ENCODE measurements at regions not wholly inside any gene's neighbourhood (a gene's known extent, or its start where the extent isn't known, plus 50 kb on each side); places are given as distances from the start of the nearest gene placed in this dataset.

DNA sequence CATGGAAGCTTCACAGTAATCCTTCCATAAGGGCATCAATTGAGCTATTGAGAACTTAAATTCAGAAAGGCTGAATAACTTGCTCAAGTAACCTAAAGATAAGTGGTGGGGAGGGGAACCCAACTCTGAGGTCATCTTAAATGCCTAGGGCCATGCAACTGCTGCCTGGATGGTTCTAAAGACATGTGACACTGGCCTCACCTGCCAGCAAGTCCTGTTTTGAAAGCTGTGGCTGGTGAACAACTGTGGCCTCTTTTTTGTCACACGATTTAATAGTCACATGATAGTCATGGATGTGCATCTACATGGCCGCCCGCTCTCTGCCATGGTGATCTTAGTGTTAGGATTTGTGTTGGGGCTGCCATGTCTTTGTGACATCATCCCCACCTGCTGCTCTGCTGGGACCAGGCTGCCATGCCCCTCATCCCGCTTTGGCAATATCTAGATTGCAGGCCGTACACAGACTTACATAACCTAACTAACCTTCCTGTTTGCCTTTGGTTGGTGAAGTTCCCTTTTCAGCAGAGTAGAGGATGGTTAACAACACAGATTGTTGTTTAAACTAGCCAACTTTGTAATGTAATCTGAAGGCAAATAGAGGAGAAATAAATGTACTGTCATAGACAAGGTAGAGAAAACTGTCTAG, 177.9 kb upstream of the SH3BP4 start:
- CTCF ChIA-PET, result no interaction called here
- no peak for DNase-seq (ENCODE audit: low read depth, low spot score)
- Histone ChIP-seq H3K9me3 (ENCODE audit: control insufficient read depth, insufficient read depth, low read length) (no peaks in the 10 kb centered on the region), H3K27me3 (ENCODE audit: control insufficient read depth, insufficient read depth, low read length) (no peaks in the 10 kb centered on the region), H3K4me3 (ENCODE audit: low read depth, low read length) (no peak overlapping the region), H3K27ac (ENCODE audit: low read depth, low read length) (no peak overlapping the region)
- TF ChIP-seq CTCF (IDR thresholded peaks at IDR 0.05; ENCODE audit: low read depth, low read length), result no peak
- POLR2A ChIA-PET, result no interaction called here

DNA sequence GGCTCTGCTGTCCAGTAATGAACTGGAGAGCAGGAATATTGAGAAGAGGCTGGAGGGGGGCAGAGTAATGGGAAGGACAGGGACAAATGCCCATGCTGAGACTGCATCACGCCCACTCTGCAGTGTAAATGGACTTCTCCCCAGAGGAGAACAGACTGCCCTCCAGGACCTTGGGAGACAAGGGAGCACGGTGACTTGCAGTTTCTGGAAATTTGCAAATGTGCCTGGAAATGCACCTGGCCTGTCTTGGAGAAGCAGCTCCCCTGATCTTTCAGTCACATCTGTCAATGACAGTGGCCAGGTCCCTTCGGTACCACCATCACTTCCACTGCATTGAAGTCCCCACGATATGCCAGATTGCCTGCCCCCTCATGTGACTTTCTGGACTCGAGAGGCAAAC, 178.7 kb upstream of the SH3BP4 start:
- TF ChIP-seq CTCF (IDR thresholded peaks at IDR 0.05; ENCODE audit: low read depth, low read length), result no peak
- CTCF ChIA-PET, result no interaction called here
- POLR2A ChIA-PET, result interaction anchor here (1.2 kb wide), 1 partner anchor 140 kb away, joined by 3 read pairs; no protein-coding TSS in a partner anchor
- Histone ChIP-seq H3K9me3 (ENCODE audit: control insufficient read depth, insufficient read depth, low read length) (no peaks in the 10 kb centered on the region), H3K4me3 (ENCODE audit: low read depth, low read length) (no peak overlapping the region), H3K27ac (ENCODE audit: low read depth, low read length) (no peak overlapping the region), H3K27me3 (ENCODE audit: control insufficient read depth, insufficient read depth, low read length) (no peaks in the 10 kb centered on the region)
- no peak for DNase-seq (ENCODE audit: low read depth, low spot score)

DNA sequence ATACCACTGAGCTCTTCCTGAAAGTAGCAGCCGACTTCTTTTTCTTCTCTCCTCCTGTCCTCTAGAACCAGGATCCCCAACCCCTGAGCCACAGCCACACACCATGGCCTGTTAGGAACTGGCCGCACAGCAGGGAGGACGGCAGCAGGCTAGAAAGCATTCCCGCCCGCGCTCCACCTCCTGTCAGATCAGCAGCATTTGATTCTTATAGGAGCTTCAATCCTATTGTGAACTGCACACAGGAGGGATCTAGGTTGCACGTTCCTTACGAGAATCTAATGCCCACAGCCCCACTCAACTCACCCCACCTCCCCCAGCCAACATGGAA, 179.1 kb upstream of the SH3BP4 start:
- ChIA-PET CTCF (no interaction called here), POLR2A (interaction anchor here (1.2 kb wide), 1 partner anchor 140 kb away, joined by 3 read pairs; no protein-coding TSS in a partner anchor)
- no peak for DNase-seq (ENCODE audit: low read depth, low spot score)
- no peak for TF ChIP-seq CTCF (IDR thresholded peaks at IDR 0.05; ENCODE audit: low read depth, low read length)
- Histone ChIP-seq H3K9me3 (ENCODE audit: control insufficient read depth, insufficient read depth, low read length) (no peaks in the 10 kb centered on the region), H3K4me3 (ENCODE audit: low read depth, low read length) (no peak overlapping the region), H3K27me3 (ENCODE audit: control insufficient read depth, insufficient read depth, low read length) (no peaks in the 10 kb centered on the region), H3K27ac (ENCODE audit: low read depth, low read length) (no peak overlapping the region)

- CTCF ChIA-PET, result no interaction called here
- no peak for TF ChIP-seq CTCF (IDR thresholded peaks at IDR 0.05; ENCODE audit: low read depth, low read length)
- POLR2A ChIA-PET, result interaction anchor here (1.2 kb wide), 1 partner anchor 139 kb away, joined by 3 read pairs; no protein-coding TSS in a partner anchor
- Histone ChIP-seq H3K4me3 (ENCODE audit: low read depth, low read length) (no peak overlapping the region), H3K9me3 (ENCODE audit: control insufficient read depth, insufficient read depth, low read length) (no peaks in the 10 kb centered on the region), H3K27me3 (ENCODE audit: control insufficient read depth, insufficient read depth, low read length) (no peaks in the 10 kb centered on the region), H3K27ac (ENCODE audit: low read depth, low read length) (no peak overlapping the region)
- no peak for DNase-seq (ENCODE audit: low read depth, low spot score)
Observed at GRCh38 chr2:234771980-234772732, 179.7 kb upstream of the SH3BP4 start.

DNA sequence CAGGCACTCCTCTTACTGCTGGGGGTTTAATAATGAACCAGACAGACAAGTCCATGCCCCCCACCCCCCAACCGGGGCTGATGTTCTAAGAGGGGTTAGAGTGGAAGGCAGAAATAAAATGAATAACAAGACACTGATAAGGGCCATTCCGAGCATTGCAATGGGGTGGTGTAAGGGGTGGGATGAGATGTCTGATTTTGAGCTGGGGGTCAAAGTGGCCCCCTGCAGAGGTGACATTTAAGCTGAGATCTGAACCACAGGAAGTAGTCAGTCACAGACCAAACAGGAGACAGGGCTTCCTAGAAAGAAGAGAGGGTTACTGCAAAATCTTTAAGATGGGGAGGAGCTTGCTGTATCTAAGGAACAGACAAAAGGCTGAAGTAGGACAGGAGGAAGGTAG, 180.6 kb upstream of the SH3BP4 start:
- DNase-seq (ENCODE audit: low read depth, low spot score), result no peak
- no peaks in the 10 kb centered on the region for H3K27me3 ChIP-seq (ENCODE audit: control insufficient read depth, insufficient read depth, low read length)
- no peak for TF ChIP-seq CTCF (IDR thresholded peaks at IDR 0.05; ENCODE audit: low read depth, low read length)
- H3K9me3 ChIP-seq (ENCODE audit: control insufficient read depth, insufficient read depth, low read length), result no peaks in the 10 kb centered on the region
- ChIA-PET POLR2A (interaction anchor here (1.6 to 1.7 kb wide), 2 partner anchors 109 to 139 kb away, joined by 3 to 15 read pairs; no protein-coding TSS in a partner anchor), CTCF (interaction anchor here (0.8 kb wide), 1 partner anchor 336 kb away, joined by 3 read pairs; no protein-coding TSS in a partner anchor)
- no peak overlapping the region for H3K27ac ChIP-seq (ENCODE audit: low read depth, low read length)
- no peak overlapping the region for H3K4me3 ChIP-seq (ENCODE audit: low read depth, low read length)

All from AG04450 (cell line).